HepG2 (cell line): ENCODE measurements at regions not wholly inside any gene's neighbourhood (a gene's known extent, or its start where the extent isn't known, plus 50 kb on each side); places are given as distances from the start of the nearest gene placed in this dataset.
"Not testable (repeated sequence)": the region's sequence is repeated elsewhere in the genome, so short reads cannot be mapped to it uniquely, and the experiment has no call there.

Source experiments
- ATAC-seq: fragments of 200-7000 bp; cut with Tn5 transposase; 3 replicates; pipeline ENCODE4 v1.9.1; 2020; ENCODE audit warnings: mild to moderate bottlenecking, moderate library complexity
- BruUV-seq: library from RNA; stranded (reverse); fragments of 400-500 nt; replicated peaks from 2 replicates; lab custom pipeline; 2021; lab: Mats Ljungman, UMichigan
- CTCF ChIA-PET: fragments of 300-600 bp; formaldehyde crosslinking; extraction: SDS; loops from one replicate; lab custom pipeline; 2021; ENCODE audit warnings: low total read pairs, inconsistent platforms, low intra/inter-chr PET ratio; lab: Yijun Ruan, JAX
- POLR2A ChIA-PET: fragments of 350-600 bp; sonication (Branson Sonifier 250); formaldehyde crosslinking; loops from one replicate; lab custom pipeline; 2020; ENCODE audit warnings: antibody characterized with exemption, inconsistent platforms; lab: Yijun Ruan, JAX
- DNase-seq: peaks from one replicate; pipeline ENCODE4 v3.0.0-alpha.2; 2015; ENCODE audit warnings: low spot score
- FAIRE-seq: peaks from 3 replicates; lab custom pipeline; 2011; peaks lifted over from hg19 to GRCh38; lab: Jason Lieb, UNC
- H2AFZ ChIP-seq: one replicate; pipeline ENCODE4 v1.6.1; 2011; ENCODE audit warnings: low read length, inconsistent platforms
- H3K27ac ChIP-seq: fragments of 300-600 bp; 3 replicates; pipeline ENCODE4 v1.8.0; 2011; ENCODE audit warnings: mixed run types, mild to moderate bottlenecking, mixed read lengths, low read length, inconsistent platforms; ENCODE audit not compliant: insufficient read depth; ENCODE audit errors: extremely low read length
- H3K27me3 ChIP-seq, 2 experiments: fragments of 200-600 bp in 1 of 2; 2 replicates in 1 of 2; 3 replicates in 1 of 2; pipeline versions ENCODE4 v1.6.0 to v1.8.0; 2011; ENCODE audit warnings: low read length in 2 of 2, mild to moderate bottlenecking in 2 of 2, moderate library complexity in 2 of 2, inconsistent platforms in 1 of 2; ENCODE audit not compliant: insufficient read depth in 2 of 2, control insufficient read depth in 1 of 2
- H3K36me3 ChIP-seq, 2 experiments: fragments of 200-600 bp in 1 of 2; replicated peaks in 1 of 2; 2 replicates in 1 of 2; 3 replicates in 1 of 2; pipeline versions ENCODE4 v1.5.1 to v1.8.0; 2011; ENCODE audit warnings: low read length in 2 of 2, inconsistent platforms in 1 of 2; ENCODE audit not compliant: insufficient read depth in 2 of 2, control insufficient read depth in 1 of 2
- H3K4me1 ChIP-seq: 2 replicates; pipeline ENCODE4 v1.5.1; 2012; ENCODE audit warnings: low read length, inconsistent platforms; ENCODE audit not compliant: insufficient read depth
- H3K4me2 ChIP-seq: 2 replicates; pipeline ENCODE4 v1.6.0; 2011; ENCODE audit warnings: low read depth, low read length, inconsistent platforms
- H3K4me3 ChIP-seq, 3 experiments: fragments of 200-600 bp in 1 of 3; sonication (generic), shearing (Covaris generic) in 1 of 3; replicated peaks in 1 of 3; 2 replicates each; pipeline ENCODE4 v1.5.1; 2011 to 2016; ENCODE audit warnings: low read length in 3 of 3, inconsistent platforms in 2 of 3, low read depth in 2 of 3, mild to moderate bottlenecking in 2 of 3, control low read depth in 1 of 3, mixed read lengths in 1 of 3; ENCODE audit not compliant: insufficient read depth in 1 of 3
- H3K79me2 ChIP-seq: one replicate; pipeline ENCODE4 v1.6.1; 2011; ENCODE audit warnings: low read length, inconsistent platforms; ENCODE audit not compliant: insufficient read depth
- H3K9ac ChIP-seq: 2 replicates; pipeline ENCODE4 v1.6.0; 2011; ENCODE audit warnings: mild to moderate bottlenecking, low read depth, low read length, inconsistent platforms; ENCODE audit not compliant: insufficient read depth
- H3K9me3 ChIP-seq: 2 replicates; pipeline ENCODE4 v1.5.1; 2012; ENCODE audit warnings: mild to moderate bottlenecking, low read length
- H4K20me1 ChIP-seq: 2 replicates; pipeline ENCODE4 v1.6.0; 2011; ENCODE audit warnings: inconsistent platforms, mild to moderate bottlenecking, low read length, moderate library complexity; ENCODE audit not compliant: insufficient read depth
- NR1H2 ChIP-seq: sonication (generic); formaldehyde crosslinking; IDR thresholded peaks from 2 replicates; pipeline ENCODE4 v1.8.1; 2022; ENCODE audit warnings: low read depth, missing genetic modification reagents, borderline replicate concordance
- PCBP1 ChIP-seq: fragments of 200-400 bp; formaldehyde crosslinking; IDR thresholded peaks from 2 replicates; pipeline ENCODE4 v1.6.1; 2017; ENCODE audit warnings: mild to moderate bottlenecking, low read depth, low read length, borderline replicate concordance
- SP5 ChIP-seq: IDR thresholded peaks from 2 replicates; pipeline ENCODE4 v1.6.1; 2016; ENCODE audit warnings: low read depth, borderline replicate concordance
- ZNF124 ChIP-seq: sonication (generic); formaldehyde crosslinking; IDR thresholded peaks from 2 replicates; pipeline ENCODE4 v1.4.0; 2020; ENCODE audit warnings: missing genetic modification reagents
- ZNF577 ChIP-seq: sonication (generic); formaldehyde crosslinking; IDR thresholded peaks from 2 replicates; pipeline ENCODE4 v1.4.0; 2020; ENCODE audit warnings: mild to moderate bottlenecking, low read depth, missing genetic modification reagents, borderline replicate concordance
- ZNF879 ChIP-seq: sonication (generic); formaldehyde crosslinking; IDR thresholded peaks from 2 replicates; pipeline ENCODE4 v1.8.1; 2023; ENCODE audit warnings: missing genetic modification reagents
- WGBS: methylation state at CpG from one replicate; pipeline ENCODE4 v1.1.6; 2017; ENCODE audit warnings: low lambda C conversion rate; 5-methylcytosine and 5-hydroxymethylcytosine counted together
- in situ Hi-C: cut with HindIII; loops from 2 replicates; pipeline ENCODE4 v1.10.0; 2017; ENCODE audit warnings: low pct_unique_long_range_greater_than_20kb; ENCODE audit not compliant: extremely low pct_ligation_motif_present
- intact Hi-C: fragments of 100-400 bp; cut with micrococcal nuclease; formaldehyde crosslinking; loops from one replicate; pipeline ENCODE4 v1.10.0; 2022; ENCODE audit not compliant: unreplicated experiment
- TF ChIP-seq, protein P1 (sequence below): sonication (generic); formaldehyde crosslinking; conservative IDR thresholded peaks from 2 replicates; pipeline ENCODE4 v1.8.0; 2022; ENCODE audit warnings: missing genetic modification reagents

DNA sequence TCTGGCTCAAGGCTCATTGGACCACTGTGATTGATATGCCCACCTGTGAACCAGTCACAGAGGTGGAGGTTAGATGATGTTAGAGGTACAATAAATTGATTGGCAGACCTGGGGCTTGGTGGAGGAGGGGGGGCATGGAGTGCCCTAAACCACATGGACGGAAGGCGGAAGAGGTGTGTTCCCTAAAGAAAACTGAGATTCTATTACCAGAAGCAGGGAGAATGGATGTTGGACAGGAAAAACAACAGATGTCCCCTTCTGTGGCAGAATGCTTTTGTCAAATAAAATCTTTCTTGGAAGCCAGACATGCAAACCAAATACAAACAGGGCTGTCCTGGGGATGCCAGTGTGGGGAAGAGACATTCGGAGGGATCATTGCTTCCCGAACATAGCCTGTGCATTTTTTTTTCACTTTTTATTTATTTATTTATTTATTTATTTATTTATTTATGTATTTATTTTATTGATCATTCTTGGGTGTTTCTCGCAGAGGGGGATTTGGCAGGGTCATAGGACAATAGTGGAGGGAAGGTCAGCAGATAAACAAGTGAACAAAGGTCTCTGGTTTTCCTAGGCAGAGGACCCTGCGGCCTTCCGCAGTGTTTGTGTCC lies 433.9 kb downstream of the RPS24 start:
- no peak overlapping the region for H2AFZ ChIP-seq
- WGBS: 87% methylated on average over 7 of the region's 7 CpGs
- ATAC-seq: no peak
- H3K9me3 ChIP-seq: no peaks in the 10 kb centered on the region
- H3K4me3 ChIP-seq: no peak overlapping the region
- no peaks in the 10 kb centered on the region for H3K36me3 ChIP-seq
- intact Hi-C loops: no loop called here
- H3K79me2 ChIP-seq: no peaks in the 10 kb centered on the region
- DNase-seq: no peak
- FAIRE-seq: no peak
- H3K4me1 ChIP-seq: peaks cover 45% of the 10 kb centered on the region
- in situ Hi-C loops: no loop called here
- CTCF ChIA-PET: no interaction called here
- H4K20me1 ChIP-seq: no peaks in the 10 kb centered on the region
- no peaks in the 10 kb centered on the region for H3K27me3 ChIP-seq
- H3K27ac ChIP-seq: no peak overlapping the region
- BruUV-seq: no TSS peak
- no peak overlapping the region for H3K4me2 ChIP-seq
- POLR2A ChIA-PET: no interaction called here
- H3K9ac ChIP-seq: no peak overlapping the region
- no peak for TF ChIP-seq PCBP1
- TF ChIP-seq ZNF124 (CRISPR knock-in tag): no peak
- no peak for TF ChIP-seq SP5
- no peak for TF ChIP-seq NR1H2 (CRISPR knock-in tag)
- TF ChIP-seq ZNF577 (CRISPR knock-in tag): no peak
- no peak for TF ChIP-seq ZNF879 (CRISPR knock-in tag)
- TF ChIP-seq, protein P1, sequence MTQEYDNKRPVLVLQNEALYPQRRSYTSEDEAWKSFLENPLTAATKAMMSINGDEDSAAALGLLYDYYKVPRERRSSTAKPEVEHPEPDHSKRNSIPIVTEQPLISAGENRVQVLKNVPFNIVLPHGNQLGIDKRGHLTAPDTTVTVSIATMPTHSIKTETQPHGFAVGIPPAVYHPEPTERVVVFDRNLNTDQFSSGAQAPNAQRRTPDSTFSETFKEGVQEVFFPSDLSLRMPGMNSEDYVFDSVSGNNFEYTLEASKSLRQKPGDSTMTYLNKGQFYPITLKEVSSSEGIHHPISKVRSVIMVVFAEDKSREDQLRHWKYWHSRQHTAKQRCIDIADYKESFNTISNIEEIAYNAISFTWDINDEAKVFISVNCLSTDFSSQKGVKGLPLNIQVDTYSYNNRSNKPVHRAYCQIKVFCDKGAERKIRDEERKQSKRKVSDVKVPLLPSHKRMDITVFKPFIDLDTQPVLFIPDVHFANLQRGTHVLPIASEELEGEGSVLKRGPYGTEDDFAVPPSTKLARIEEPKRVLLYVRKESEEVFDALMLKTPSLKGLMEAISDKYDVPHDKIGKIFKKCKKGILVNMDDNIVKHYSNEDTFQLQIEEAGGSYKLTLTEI (CRISPR knock-in tag): no peak

DNA sequence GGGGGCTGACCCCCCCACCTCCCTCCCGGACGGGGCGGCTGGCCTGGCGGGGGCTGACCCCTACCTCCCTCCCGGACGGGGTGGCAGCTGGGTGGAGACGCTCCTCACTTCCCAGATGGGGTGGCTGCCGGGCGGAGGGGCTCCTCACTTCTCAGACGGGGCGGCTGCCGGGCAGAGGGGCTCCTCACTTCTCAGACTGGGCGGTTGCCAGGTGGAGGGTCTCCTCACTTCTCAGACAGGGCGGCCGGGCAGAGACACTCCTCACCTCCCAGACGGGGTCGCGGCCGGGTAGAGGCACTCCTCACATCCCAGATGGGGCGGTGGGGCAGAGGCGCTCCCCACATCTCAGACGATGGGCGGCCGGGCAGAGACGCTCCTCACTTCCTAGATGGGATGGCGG lies 435.1 kb downstream of the RPS24 start:
- H3K9ac ChIP-seq, H4K20me1 ChIP-seq, H2AFZ ChIP-seq, POLR2A ChIA-PET, H3K79me2 ChIP-seq, DNase-seq, in situ Hi-C loops, CTCF ChIA-PET, H3K9me3 ChIP-seq, ATAC-seq, H3K4me2 ChIP-seq, BruUV-seq, intact Hi-C loops, H3K27ac ChIP-seq, FAIRE-seq, H3K27me3 ChIP-seq, H3K4me3 ChIP-seq, H3K36me3 ChIP-seq: not testable (repeated sequence)
- no CpG with 5 or more reads among the region's 26 CpGs for WGBS
- peaks cover 51% of the 10 kb centered on the region for H3K4me1 ChIP-seq
